Mesothelial cell of epicardium (in vitro differentiated cells): ENCODE measurements at regions not wholly inside any gene's neighbourhood (a gene's known extent, or its start where the extent isn't known, plus 50 kb on each side); places are given as distances from the start of the nearest gene placed in this dataset.

Experiments
- DNase-seq, 2 experiments: peaks; one replicate each; pipeline ENCODE4 v3.0.0; 2021; ENCODE audit warnings: low spot score in 2 of 2; ENCODE audit not compliant: unreplicated experiment in 2 of 2
- H3K27ac Mint-ChIP-seq: 2 replicates; pipeline ENCODE4 v1.8.0; 2021; ENCODE audit warnings: mixed read lengths
- H3K27me3 Mint-ChIP-seq: 2 replicates; pipeline ENCODE4 v1.8.0; 2021; ENCODE audit warnings: low read depth, mixed read lengths
- H3K36me3 Mint-ChIP-seq: 2 replicates; pipeline ENCODE4 v1.8.0; 2021; ENCODE audit warnings: mixed read lengths
- H3K4me1 Mint-ChIP-seq: 2 replicates; pipeline ENCODE4 v1.8.0; 2021; ENCODE audit warnings: mixed read lengths
- H3K4me3 Mint-ChIP-seq: 2 replicates; pipeline ENCODE4 v1.8.0; 2021; ENCODE audit warnings: mild to moderate bottlenecking, moderate library complexity, mixed read lengths
- H3K9me3 Mint-ChIP-seq: 2 replicates; pipeline ENCODE4 v1.8.0; 2021; ENCODE audit warnings: mixed read lengths
- CTCF ChIP-seq: fragments of 200-600 bp; sonication (generic); IDR thresholded peaks from one replicate; pipeline ENCODE4 v1.5.0; 2021; ENCODE audit warnings: antibody characterized with exemption; ENCODE audit not compliant: unreplicated experiment

DNA sequence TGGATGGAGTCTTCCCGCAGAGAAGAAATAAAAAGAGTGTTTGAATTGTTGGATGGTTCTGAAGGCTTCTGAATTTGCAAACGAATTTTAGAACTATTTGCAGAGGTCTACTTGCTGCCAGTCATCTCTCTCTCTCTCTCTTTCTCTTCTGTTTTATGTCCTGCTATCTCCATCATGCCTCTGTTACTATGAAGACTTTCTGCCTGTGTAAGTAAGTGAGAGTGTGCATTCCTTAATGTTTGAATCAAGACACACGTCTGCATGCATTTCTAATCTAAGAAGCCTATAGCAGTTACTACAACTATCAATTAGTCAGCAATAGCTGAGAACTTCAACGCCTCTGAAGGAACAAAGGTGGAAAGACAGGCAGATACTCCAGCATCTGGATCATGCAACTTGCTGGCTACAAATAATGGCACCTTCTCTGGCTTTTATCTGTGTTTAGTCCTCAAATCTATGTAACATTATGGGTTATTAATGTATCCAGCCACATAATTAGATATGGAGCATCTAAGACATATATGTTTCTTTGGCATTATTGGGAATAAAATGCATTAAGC, 191.5 kb upstream of the BLID start:
- no peaks in the 10 kb centered on the region for H3K36me3 Mint-ChIP-seq
- DNase-seq, result no peak
- no peak overlapping the region for H3K4me3 Mint-ChIP-seq
- H3K4me1 Mint-ChIP-seq, result peaks cover 39% of the 10 kb centered on the region
- H3K9me3 Mint-ChIP-seq, result no peaks in the 10 kb centered on the region
- peak overlapping the region; percentile 6 for H3K27ac Mint-ChIP-seq
- H3K27me3 Mint-ChIP-seq, result peaks cover 8% of the 10 kb centered on the region
- TF ChIP-seq CTCF, result no peak

GRCh38 chr11:122306831-122307391, 190.9 kb upstream of the BLID start:
- H3K4me3 Mint-ChIP-seq, result no peak overlapping the region
- no peak for TF ChIP-seq CTCF
- peaks cover 8% of the 10 kb centered on the region for H3K27me3 Mint-ChIP-seq
- H3K4me1 Mint-ChIP-seq, result peaks cover 39% of the 10 kb centered on the region
- H3K27ac Mint-ChIP-seq, result no peak overlapping the region
- no peak for DNase-seq
- H3K9me3 Mint-ChIP-seq, result no peaks in the 10 kb centered on the region
- H3K36me3 Mint-ChIP-seq, result no peaks in the 10 kb centered on the region

DNA sequence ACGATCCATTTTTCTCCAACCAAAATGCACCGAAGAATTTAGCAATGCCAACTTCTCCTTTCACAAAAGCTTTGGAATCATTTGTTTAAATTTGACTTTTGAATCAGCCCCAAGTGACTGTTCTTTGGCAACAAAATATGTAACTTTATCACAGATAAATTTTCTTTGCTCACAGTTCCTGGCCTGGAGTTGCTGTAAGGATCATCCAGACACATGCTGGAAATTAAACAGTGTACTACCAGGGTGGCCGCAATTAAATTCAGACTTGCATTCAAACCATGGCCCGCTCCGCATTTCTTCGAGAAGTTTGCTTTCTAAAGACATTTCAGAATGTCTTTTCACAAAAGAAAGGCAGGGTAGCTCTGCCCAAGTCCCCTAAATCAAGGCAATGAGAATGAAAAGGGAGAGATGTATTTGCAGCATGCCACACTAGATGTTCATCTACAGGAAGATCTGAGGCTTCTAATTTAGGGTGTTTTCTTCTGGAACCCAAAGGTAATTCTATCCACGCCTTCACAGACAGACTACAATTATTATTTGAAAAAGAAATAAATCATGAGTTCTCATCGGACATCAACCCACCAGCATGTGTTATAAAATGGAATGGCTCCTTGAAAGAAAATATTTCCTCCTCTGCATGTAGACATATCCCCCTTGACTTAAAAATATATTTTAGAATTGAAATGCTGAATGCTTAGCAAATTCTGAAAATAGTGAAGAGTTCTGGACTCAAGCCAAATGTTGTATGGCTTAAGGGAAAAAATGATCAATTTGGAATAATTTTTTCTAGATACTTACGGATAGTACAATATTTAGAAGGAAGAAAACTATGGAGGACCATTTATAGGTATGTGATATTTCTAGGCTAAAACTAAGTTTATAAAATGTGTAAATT, 189.7 kb upstream of the BLID start:
- Mint-ChIP-seq H3K4me1 (peaks cover 37% of the 10 kb centered on the region), H3K4me3 (no peak overlapping the region), H3K36me3 (no peaks in the 10 kb centered on the region), H3K27ac (no peak overlapping the region), H3K27me3 (peaks cover 8% of the 10 kb centered on the region), H3K9me3 (no peaks in the 10 kb centered on the region)
- TF ChIP-seq CTCF, result no peak
- DNase-seq, result no peak

GRCh38 chr11:122304973-122305372, 189.0 kb upstream of the BLID start:
- H3K9me3 Mint-ChIP-seq, result peaks cover 5% of the 10 kb centered on the region
- peaks cover 8% of the 10 kb centered on the region for H3K27me3 Mint-ChIP-seq
- no peak overlapping the region for H3K4me3 Mint-ChIP-seq
- peaks cover 3% of the 10 kb centered on the region for H3K36me3 Mint-ChIP-seq
- no peak for TF ChIP-seq CTCF
- H3K4me1 Mint-ChIP-seq, result peaks cover 35% of the 10 kb centered on the region
- DNase-seq, result no peak
- H3K27ac Mint-ChIP-seq, result no peak overlapping the region

DNA sequence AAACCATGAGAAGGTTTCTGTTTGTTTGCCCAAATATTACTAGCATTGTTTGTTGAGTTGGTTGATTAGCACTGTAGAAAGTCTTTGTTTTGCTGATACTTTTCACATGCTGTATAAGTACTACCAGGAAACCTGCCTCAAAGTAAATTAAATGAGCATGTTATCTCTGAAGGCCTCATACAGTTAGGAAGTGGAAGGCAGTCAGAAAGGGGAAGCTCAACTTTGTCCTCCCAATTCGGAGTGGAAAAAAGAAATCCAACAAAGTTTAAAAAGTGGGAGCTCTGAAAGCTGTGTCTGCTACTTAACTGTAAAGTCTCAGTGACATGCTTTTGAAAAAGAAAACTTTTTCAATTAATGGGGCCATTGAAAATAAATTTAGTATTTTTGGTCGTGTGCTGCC, 188.3 kb upstream of the BLID start:
- no peak for DNase-seq
- peaks cover 12% of the 10 kb centered on the region for H3K9me3 Mint-ChIP-seq
- H3K36me3 Mint-ChIP-seq, result peaks cover 9% of the 10 kb centered on the region
- no peak overlapping the region for H3K4me3 Mint-ChIP-seq
- TF ChIP-seq CTCF, result no peak
- H3K27me3 Mint-ChIP-seq, result peaks cover 8% of the 10 kb centered on the region
- peaks cover 31% of the 10 kb centered on the region for H3K4me1 Mint-ChIP-seq
- H3K27ac Mint-ChIP-seq, result no peak overlapping the region
